HG03558 (cell line): ENCODE measurements at regions not wholly inside any gene's neighbourhood (a gene's known extent, or its start where the extent isn't known, plus 50 kb on each side); places are given as distances from the start of the nearest gene placed in this dataset.
"Not testable (repeated sequence)": the region's sequence is repeated elsewhere in the genome, so short reads cannot be mapped to it uniquely, and the experiment has no call there.

Experiments used
- ATAC-seq: cut with Tn5 transposase; IDR thresholded peaks from one replicate; pipeline ENCODE4 v1.9.1; 2021; ENCODE audit warnings: moderate number of reproducible peaks; ENCODE audit not compliant: unreplicated experiment; ENCODE audit errors: extremely low read depth

- ATAC-seq, result no peak
These were observed 234.2 kb downstream of the BLID start for GRCh38 chr11:121881806-121882205.

GRCh38 chr11:121877152-121877551 lies 238.9 kb downstream of the BLID start:
- ATAC-seq, result no peak

- no peak for ATAC-seq
These were observed 242.2 kb downstream of the BLID start for GRCh38 chr11:121873766-121874165.

- no peak for ATAC-seq
These were observed 243.7 kb downstream of the BLID start for GRCh38 chr11:121872356-121872755.

GRCh38 chr11:121870206-121871045 lies 245.6 kb downstream of the BLID start:
- no peak for ATAC-seq

- no peak for ATAC-seq
These were observed 246.5 kb downstream of the BLID start for GRCh38 chr11:121869478-121869877.

- no peak for ATAC-seq
These were observed 249.3 kb downstream of the BLID start for GRCh38 chr11:121866754-121867153.

- no peak for ATAC-seq
These were observed 251.4 kb downstream of the BLID start for GRCh38 chr11:121864660-121865059.

- no peak for ATAC-seq
These were observed 252.9 kb downstream of the BLID start for GRCh38 chr11:121863126-121863525.

- ATAC-seq, result not testable (repeated sequence)
These were observed 260.9 kb downstream of the BLID start for GRCh38 chr11:121855138-121855537.

- ATAC-seq, result no peak
These were observed 272.0 kb downstream of the BLID start for GRCh38 chr11:121844016-121844415.

GRCh38 chr11:121842192-121842585 lies 273.8 kb downstream of the BLID start:
- ATAC-seq, result no peak

GRCh38 chr11:121841487-121842191 lies 274.4 kb downstream of the BLID start:
- ATAC-seq, result no peak

- no peak for ATAC-seq
These were observed 276.2 kb downstream of the BLID start for GRCh38 chr11:121839781-121840180.

GRCh38 chr11:121838571-121838970 lies 277.4 kb downstream of the BLID start:
- ATAC-seq, result no peak

- ATAC-seq, result no peak
These were observed 282.0 kb downstream of the BLID start for GRCh38 chr11:121833970-121834369.

- ATAC-seq, result no peak
These were observed 286.8 kb downstream of the BLID start for GRCh38 chr11:121829159-121829643.

- ATAC-seq, result no peak
These were observed 301.1 kb downstream of the BLID start for GRCh38 chr11:121814962-121815361.

GRCh38 chr11:121814296-121814695 lies 301.7 kb downstream of the BLID start:
- ATAC-seq, result no peak

GRCh38 chr11:121810291-121810690 lies 305.7 kb downstream of the BLID start:
- no peak for ATAC-seq

GRCh38 chr11:121808096-121808495 lies 307.9 kb downstream of the BLID start:
- ATAC-seq, result no peak
